ENCODE measurements at regions not wholly inside any gene's neighbourhood (a gene's known extent, or its start where the extent isn't known, plus 50 kb on each side); places are given as distances from the start of the nearest gene placed in this dataset.

GRCh38 chrX:104316739-104317138 is 62.0 kb upstream of the ESX1 start:
- no peak for DNase-seq (ENCODE audit: low spot score)
- 83% methylated on average over 3 of the region's 3 CpGs for WGBS

GRCh38 chrX:104315555-104315954 is 60.8 kb upstream of the ESX1 start:
- TF ChIP-seq FOXA1 (IDR thresholded peaks at IDR 0.05) = no peak
- TF ChIP-seq ATF3 (IDR thresholded peaks at IDR 0.05) = no peak
- TF ChIP-seq GABPA (IDR thresholded peaks at IDR 0.05 in 1 of 2, conservative IDR thresholded peaks at IDR 0.05 in 1 of 2) = no peak
- no peak for TF ChIP-seq RXRA (IDR thresholded peaks at IDR 0.05)
- TF ChIP-seq FOXA2 (IDR thresholded peaks at IDR 0.05) = no peak
- no peak for TF ChIP-seq NR2F2 (IDR thresholded peaks at IDR 0.05)
- H3K4me3 ChIP-seq (ENCODE audit: low read depth in 1 of 3, low read length in 3 of 3) = no peak overlapping the region
- H3K4me1 ChIP-seq (ENCODE audit: control insufficient read depth in 4 of 4, insufficient read depth in 4 of 4, low read length in 3 of 4) = no peaks in the 10 kb centered on the region
- WGBS = 77% methylated on average over 3 of the region's 3 CpGs
- no peak overlapping the region for H3K9ac ChIP-seq (ENCODE audit: low read depth in 1 of 2, low read length in 2 of 2)
- no peaks in the 10 kb centered on the region for H3K36me3 ChIP-seq (ENCODE audit: control insufficient read depth in 4 of 4, insufficient read depth in 3 of 4, low read depth in 1 of 4, low read length in 3 of 4)
- no peaks in the 10 kb centered on the region for H3K9me3 ChIP-seq (ENCODE audit: control insufficient read depth in 4 of 4, low read length in 3 of 4)
- DNase-seq (ENCODE audit: low spot score) = no peak
- no peaks in the 10 kb centered on the region for H3K27me3 ChIP-seq (ENCODE audit: control insufficient read depth in 4 of 4, insufficient read depth in 4 of 4, low read length in 3 of 4)
- H3K27ac ChIP-seq (ENCODE audit: low read depth in 1 of 2, low read length in 2 of 2) = no peak overlapping the region

More at GRCh38 chrX:104316739-104317138, 62.0 kb upstream of the ESX1 start:
- no peak overlapping the region for H3K4me3 ChIP-seq (ENCODE audit: low read depth in 1 of 3, low read length in 3 of 3)
- no peak overlapping the region for H3K27ac ChIP-seq (ENCODE audit: low read depth in 1 of 2, low read length in 2 of 2)
- no peak for TF ChIP-seq ATF3 (IDR thresholded peaks at IDR 0.05)
- TF ChIP-seq TAF1 (conservative IDR thresholded peaks at IDR 0.05) = no peak
- TF ChIP-seq FOXA2 (IDR thresholded peaks at IDR 0.05) = no peak
- no peak for TF ChIP-seq RAD21 (IDR thresholded peaks at IDR 0.05)
- TF ChIP-seq HNF4G (IDR thresholded peaks at IDR 0.05) = no peak
- TF ChIP-seq YY1 (IDR thresholded peaks at IDR 0.05) = no peak
- no peak for TF ChIP-seq RXRA (IDR thresholded peaks at IDR 0.05)
- TF ChIP-seq, protein P1, sequence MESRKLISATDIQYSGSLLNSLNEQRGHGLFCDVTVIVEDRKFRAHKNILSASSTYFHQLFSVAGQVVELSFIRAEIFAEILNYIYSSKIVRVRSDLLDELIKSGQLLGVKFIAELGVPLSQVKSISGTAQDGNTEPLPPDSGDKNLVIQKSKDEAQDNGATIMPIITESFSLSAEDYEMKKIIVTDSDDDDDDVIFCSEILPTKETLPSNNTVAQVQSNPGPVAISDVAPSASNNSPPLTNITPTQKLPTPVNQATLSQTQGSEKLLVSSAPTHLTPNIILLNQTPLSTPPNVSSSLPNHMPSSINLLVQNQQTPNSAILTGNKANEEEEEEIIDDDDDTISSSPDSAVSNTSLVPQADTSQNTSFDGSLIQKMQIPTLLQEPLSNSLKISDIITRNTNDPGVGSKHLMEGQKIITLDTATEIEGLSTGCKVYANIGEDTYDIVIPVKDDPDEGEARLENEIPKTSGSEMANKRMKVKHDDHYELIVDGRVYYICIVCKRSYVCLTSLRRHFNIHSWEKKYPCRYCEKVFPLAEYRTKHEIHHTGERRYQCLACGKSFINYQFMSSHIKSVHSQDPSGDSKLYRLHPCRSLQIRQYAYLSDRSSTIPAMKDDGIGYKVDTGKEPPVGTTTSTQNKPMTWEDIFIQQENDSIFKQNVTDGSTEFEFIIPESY (IDR thresholded peaks at IDR 0.05) = no peak
- H3K36me3 ChIP-seq (ENCODE audit: control insufficient read depth in 4 of 4, insufficient read depth in 3 of 4, low read depth in 1 of 4, low read length in 3 of 4) = no peaks in the 10 kb centered on the region
- no peak overlapping the region for H3K9ac ChIP-seq (ENCODE audit: low read depth in 1 of 2, low read length in 2 of 2)
- H3K27me3 ChIP-seq (ENCODE audit: control insufficient read depth in 4 of 4, insufficient read depth in 4 of 4, low read length in 3 of 4) = no peaks in the 10 kb centered on the region
- no peaks in the 10 kb centered on the region for H3K9me3 ChIP-seq (ENCODE audit: control insufficient read depth in 4 of 4, low read length in 3 of 4)
- no peaks in the 10 kb centered on the region for H3K4me1 ChIP-seq (ENCODE audit: control insufficient read depth in 4 of 4, insufficient read depth in 4 of 4, low read length in 3 of 4)

DNA sequence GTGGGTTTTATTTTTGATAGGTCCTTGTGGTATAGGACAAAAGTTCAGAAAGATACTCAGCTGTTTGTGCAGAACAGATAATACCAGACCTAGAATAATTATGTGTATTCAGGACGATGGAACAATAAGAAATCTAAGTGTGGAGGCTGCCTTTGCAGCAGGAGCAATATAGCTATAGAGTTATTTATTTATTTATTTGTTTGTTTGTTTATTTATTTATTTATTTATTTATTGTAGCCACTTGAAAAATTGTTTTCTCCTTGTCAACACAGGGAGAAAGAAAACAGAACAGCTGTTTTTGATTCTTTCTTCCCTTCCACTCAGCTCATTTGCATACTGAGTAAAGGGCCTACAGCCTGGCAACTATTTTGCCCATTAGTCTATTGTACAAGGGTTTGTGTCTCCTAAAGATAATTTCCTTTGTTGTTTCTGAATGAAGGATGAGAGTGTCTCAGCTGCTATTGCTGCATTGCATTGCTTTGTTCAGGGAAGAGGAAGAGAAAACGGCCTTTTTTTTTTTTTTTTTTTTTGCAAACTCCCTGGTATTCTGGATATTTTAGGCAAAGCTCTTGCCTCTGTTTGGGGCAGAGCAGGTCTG is 56.0 kb upstream of the ESX1 start:
- 74% methylated on average over 2 of the region's 2 CpGs for WGBS
- H3K27ac ChIP-seq (ENCODE audit: low read depth in 1 of 2, low read length in 2 of 2) = no peak overlapping the region
- H3K4me3 ChIP-seq (ENCODE audit: low read depth in 1 of 3, low read length in 3 of 3) = no peak overlapping the region
- no peak for TF ChIP-seq FOXA2 (IDR thresholded peaks at IDR 0.05)
- TF ChIP-seq ATF3 (IDR thresholded peaks at IDR 0.05) = no peak
- TF ChIP-seq NR2F2 (IDR thresholded peaks at IDR 0.05) = no peak
- TF ChIP-seq JUND (IDR thresholded peaks at IDR 0.05) = no peak
- TF ChIP-seq, protein P1 (IDR thresholded peaks at IDR 0.05) = no peak
- TF ChIP-seq HNF4A (conservative IDR thresholded peaks at IDR 0.05) = no peak
- TF ChIP-seq GABPA (IDR thresholded peaks at IDR 0.05 in 1 of 2, conservative IDR thresholded peaks at IDR 0.05 in 1 of 2) = no peak
- TF ChIP-seq CTCF (IDR thresholded peaks at IDR 0.05; ENCODE audit: low read depth, low read length, missing input control) = no peak
- no peak for TF ChIP-seq RAD21 (IDR thresholded peaks at IDR 0.05)
- TF ChIP-seq TAF1 (conservative IDR thresholded peaks at IDR 0.05) = no peak
- no peak for TF ChIP-seq SP1 (IDR thresholded peaks at IDR 0.05)
- TF ChIP-seq MAX (IDR thresholded peaks at IDR 0.05) = no peak
- TF ChIP-seq FOXA1 (IDR thresholded peaks at IDR 0.05) = no peak
- TF ChIP-seq YY1 (IDR thresholded peaks at IDR 0.05) = no peak
- no peak for TF ChIP-seq EGR1 (IDR thresholded peaks at IDR 0.05; ENCODE audit: low read depth in 2 of 2)

More for the DNA sequence above, 56.0 kb upstream of the ESX1 start:
- no peaks in the 10 kb centered on the region for H3K4me1 ChIP-seq (ENCODE audit: control insufficient read depth in 4 of 4, insufficient read depth in 4 of 4, low read length in 3 of 4)
- no peaks in the 10 kb centered on the region for H3K27me3 ChIP-seq (ENCODE audit: control insufficient read depth in 4 of 4, insufficient read depth in 4 of 4, low read length in 3 of 4)
- H3K9me3 ChIP-seq (ENCODE audit: control insufficient read depth in 4 of 4, low read length in 3 of 4) = no peaks in the 10 kb centered on the region
- DNase-seq (ENCODE audit: low spot score) = no peak
- H3K36me3 ChIP-seq (ENCODE audit: control insufficient read depth in 4 of 4, insufficient read depth in 3 of 4, low read depth in 1 of 4, low read length in 3 of 4) = no peaks in the 10 kb centered on the region
- no peak overlapping the region for H3K9ac ChIP-seq (ENCODE audit: low read depth in 1 of 2, low read length in 2 of 2)
